IPS-18c (cell line): ENCODE measurements at regions not wholly inside any gene's neighbourhood (a gene's known extent, or its start where the extent isn't known, plus 50 kb on each side); places are given as distances from the start of the nearest gene placed in this dataset.
"Not testable (repeated sequence)": the region's sequence is repeated elsewhere in the genome, so short reads cannot be mapped to it uniquely, and the experiment has no call there.

Experiments used
- H3K4me3 ChIP-seq: 2 replicates; pipeline ENCODE4 v1.7.0; 2013; ENCODE audit warnings: low read depth, mild to moderate bottlenecking, low read length, moderate library complexity; ENCODE audit not compliant: insufficient read depth
- H3K9me3 ChIP-seq: one replicate; pipeline ENCODE4 v1.6.1; 2013; ENCODE audit warnings: mild to moderate bottlenecking, low read length, moderate library complexity; ENCODE audit not compliant: control insufficient read depth, insufficient read depth

- Histone ChIP-seq H3K9me3 (no peaks in the 10 kb centered on the region), H3K4me3 (no peak overlapping the region)
Measured at GRCh38 chr15:81888748-81889484, 156.9 kb downstream of the MEX3B start.

GRCh38 chr15:81887912-81888311 is 157.9 kb downstream of the MEX3B start:
- H3K4me3 ChIP-seq, result no peak overlapping the region
- no peaks in the 10 kb centered on the region for H3K9me3 ChIP-seq

GRCh38 chr15:81887188-81887587 is 158.6 kb downstream of the MEX3B start:
- not testable (repeated sequence) for H3K9me3 ChIP-seq

DNA sequence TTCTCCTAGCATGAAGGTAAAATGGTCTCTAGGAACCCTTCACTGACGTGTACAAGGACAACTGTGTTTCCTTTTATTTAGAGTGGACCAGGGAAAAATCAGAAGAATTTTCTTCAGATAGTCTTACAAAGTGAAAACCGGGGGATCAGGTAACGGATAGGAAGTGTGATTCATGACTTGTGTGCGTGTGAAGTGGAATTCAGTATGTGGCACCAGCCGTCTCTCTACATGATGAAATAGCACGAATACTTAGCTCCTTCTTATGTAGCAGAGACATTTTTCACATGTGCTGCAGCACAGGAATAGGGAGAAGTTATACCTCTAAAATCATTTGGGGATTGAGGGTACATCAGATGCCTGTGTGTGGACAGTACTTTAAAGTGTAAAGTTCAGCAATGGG is 159.2 kb downstream of the MEX3B start:
- Histone ChIP-seq H3K9me3 (no peaks in the 10 kb centered on the region), H3K4me3 (no peak overlapping the region)

More at GRCh38 chr15:81887188-81887587, 158.6 kb downstream of the MEX3B start:
- not testable (repeated sequence) for H3K4me3 ChIP-seq

- no peaks in the 10 kb centered on the region for H3K9me3 ChIP-seq
- H3K4me3 ChIP-seq, result no peak overlapping the region
Measured at GRCh38 chr15:81886080-81886479, 159.7 kb downstream of the MEX3B start.

- Histone ChIP-seq H3K4me3 (no peak overlapping the region), H3K9me3 (no peaks in the 10 kb centered on the region)
Measured at GRCh38 chr15:81885135-81885534, 160.7 kb downstream of the MEX3B start.

- Histone ChIP-seq H3K4me3 (no peak overlapping the region), H3K9me3 (no peaks in the 10 kb centered on the region)
Measured at GRCh38 chr15:81882504-81882903, 163.3 kb downstream of the MEX3B start.

DNA sequence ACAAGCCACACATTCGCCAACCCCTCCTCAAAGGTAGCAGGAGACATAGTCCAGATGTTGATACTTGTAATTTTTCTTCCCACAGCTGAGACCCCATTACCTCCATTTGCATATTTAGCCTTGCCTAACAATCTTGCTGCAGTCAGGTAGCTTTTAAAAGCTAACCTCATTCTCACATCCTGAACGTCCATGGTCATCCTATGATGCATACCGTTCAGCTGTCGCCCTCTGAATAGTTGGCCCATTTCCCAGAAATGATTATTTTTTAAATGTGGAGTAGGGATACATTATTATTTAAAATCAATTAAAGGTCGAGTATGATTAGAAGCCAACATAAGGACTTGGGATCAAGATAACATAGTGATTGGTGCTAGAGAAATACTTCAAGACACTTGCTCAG is 165.0 kb downstream of the MEX3B start:
- H3K4me3 ChIP-seq, result no peak overlapping the region
- H3K9me3 ChIP-seq, result no peaks in the 10 kb centered on the region

DNA sequence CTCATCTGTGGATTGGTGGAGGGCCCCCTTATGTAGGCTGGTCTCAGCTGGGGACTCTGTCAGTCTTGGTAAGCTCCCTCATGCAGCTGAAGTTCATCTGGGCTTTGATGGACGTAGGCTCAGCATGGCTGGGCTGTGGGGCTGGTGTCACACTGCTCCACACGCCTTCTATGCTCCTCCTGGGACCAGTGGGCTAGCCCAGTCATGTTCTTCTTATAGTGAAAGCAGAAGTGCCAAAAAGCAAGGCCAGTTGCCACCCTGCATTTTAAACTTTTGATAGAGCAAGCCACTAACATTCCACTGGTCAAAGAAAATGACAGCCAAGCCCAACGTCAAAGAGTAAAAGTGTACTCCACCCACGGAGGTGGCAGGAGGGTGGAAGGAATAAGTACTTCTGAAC is 165.5 kb downstream of the MEX3B start:
- H3K4me3 ChIP-seq, result no peak overlapping the region
- H3K9me3 ChIP-seq, result no peaks in the 10 kb centered on the region

DNA sequence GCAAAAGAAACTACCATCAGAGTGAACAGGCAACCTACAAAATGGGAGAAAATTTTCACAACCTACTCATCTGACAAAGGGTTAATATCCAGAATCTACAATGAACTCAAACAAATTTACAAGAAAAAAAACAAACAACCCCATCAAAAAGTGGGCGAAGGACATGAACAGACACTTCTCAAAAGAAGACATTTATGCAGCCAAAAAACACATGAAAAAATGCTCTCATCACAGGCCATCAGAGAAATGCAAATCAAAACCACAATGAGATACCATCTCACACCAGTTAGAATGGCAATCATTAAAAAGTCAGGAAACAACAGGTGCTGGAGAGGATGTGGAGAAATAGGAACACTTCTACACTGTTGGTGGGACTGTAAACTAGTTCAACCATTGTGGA is 170.1 kb downstream of the MEX3B start:
- H3K4me3 ChIP-seq, H3K9me3 ChIP-seq: not testable (repeated sequence)

GRCh38 chr15:81870746-81871106 is 175.1 kb downstream of the MEX3B start:
- peak overlapping the region; percentile 38; the same call in 1 of the 2 replicates for H3K4me3 ChIP-seq
- H3K9me3 ChIP-seq, result not testable (repeated sequence)

DNA sequence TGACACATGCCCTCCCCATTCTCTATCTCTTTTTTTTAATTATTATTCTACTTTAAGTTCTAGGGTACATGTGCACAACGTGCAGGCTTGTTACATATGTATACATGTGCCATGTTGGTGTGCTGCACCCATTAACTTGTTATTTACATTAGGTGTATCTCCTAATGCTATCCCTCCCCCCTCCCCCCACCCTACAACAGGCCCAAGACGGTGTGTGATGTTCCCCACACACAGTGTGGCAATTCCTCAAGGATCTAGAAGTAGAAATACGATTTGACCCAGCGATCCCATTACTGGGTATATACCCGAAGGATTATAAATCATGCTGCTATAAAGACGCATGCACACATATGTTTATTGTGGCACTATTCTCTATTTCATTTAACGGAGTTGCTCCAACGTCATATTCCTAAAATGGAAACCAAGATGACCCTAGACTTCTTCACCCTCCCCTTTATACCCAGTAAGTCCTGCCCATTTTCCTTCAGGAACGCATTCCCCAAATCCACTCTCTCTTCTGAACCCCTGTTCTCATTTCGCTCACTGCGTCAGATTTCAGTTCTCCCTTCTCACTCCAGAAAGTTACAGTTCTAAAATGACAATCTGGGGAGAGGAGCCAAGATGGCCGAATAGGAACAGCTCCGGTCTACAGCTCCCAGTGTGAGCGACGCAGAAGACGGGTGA is 175.6 kb downstream of the MEX3B start:
- peak overlapping the region; percentile 38 for H3K4me3 ChIP-seq

DNA sequence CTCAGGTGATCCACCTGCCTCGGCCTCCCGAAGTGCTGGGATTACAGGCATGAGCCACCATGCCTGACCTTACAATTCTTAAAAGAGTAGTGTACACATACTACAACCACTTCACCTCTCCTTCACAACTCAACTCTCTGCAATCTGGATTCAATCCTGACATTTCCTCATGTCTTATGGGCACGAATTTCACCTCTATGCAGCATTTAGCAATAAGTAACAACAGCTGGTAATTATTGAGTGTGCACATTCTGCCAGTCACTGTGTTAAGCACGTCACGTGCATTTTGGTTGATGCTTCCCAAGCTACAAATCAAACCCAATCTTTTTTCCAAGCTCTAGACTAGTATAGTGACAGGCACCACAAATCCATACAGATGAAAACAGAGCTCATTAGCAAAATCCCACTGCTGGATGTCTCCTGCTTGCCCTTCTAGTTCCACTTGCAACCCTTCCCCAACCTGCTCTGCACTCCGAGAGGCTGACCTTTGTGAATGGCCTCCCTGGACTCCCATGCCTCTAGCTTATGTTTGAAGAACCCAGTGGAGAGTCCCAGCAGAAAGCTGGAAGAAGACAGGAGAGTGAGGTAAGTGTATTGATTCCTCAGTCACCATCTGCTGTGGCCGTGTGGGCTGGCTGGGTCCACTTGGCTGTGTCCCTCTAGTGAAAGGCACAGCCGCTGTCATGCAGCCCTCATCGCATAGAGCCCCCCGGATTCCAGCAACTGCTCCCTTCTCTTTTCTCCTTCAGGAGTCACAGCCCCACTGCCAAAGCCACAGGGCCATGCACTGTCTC is 176.5 kb downstream of the MEX3B start:
- Histone ChIP-seq H3K9me3 (peaks cover 2% of the 10 kb centered on the region), H3K4me3 (no peak overlapping the region; the same call in 1 of the 2 replicates)

More for the DNA sequence above, 175.6 kb downstream of the MEX3B start:
- H3K9me3 ChIP-seq, result not testable (repeated sequence)

- no peak overlapping the region for H3K4me3 ChIP-seq
Measured at GRCh38 chr15:81865850-81866537, 179.8 kb downstream of the MEX3B start.

DNA sequence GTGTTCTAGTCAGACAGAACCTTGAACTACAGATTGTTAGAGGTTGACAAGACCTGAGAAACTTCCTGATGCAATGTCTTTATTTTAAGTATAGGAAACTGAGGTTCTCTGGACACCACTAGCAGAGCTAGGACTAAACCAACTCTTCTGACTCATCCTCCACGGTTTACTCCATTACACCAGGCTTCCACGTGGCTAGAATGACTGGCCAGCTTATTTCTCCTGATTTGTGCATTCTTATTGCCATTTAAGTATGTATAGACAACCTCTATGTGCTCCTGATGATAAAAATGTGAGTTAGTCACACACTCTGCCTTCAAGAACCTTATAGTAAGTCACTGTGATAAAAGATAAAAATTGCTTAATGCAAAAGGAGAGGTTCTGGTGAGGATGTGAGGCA is 182.7 kb downstream of the MEX3B start:
- peaks cover 2% of the 10 kb centered on the region for H3K9me3 ChIP-seq
- H3K4me3 ChIP-seq, result no peak overlapping the region

More at GRCh38 chr15:81865850-81866537, 179.8 kb downstream of the MEX3B start:
- peaks cover 2% of the 10 kb centered on the region for H3K9me3 ChIP-seq

DNA sequence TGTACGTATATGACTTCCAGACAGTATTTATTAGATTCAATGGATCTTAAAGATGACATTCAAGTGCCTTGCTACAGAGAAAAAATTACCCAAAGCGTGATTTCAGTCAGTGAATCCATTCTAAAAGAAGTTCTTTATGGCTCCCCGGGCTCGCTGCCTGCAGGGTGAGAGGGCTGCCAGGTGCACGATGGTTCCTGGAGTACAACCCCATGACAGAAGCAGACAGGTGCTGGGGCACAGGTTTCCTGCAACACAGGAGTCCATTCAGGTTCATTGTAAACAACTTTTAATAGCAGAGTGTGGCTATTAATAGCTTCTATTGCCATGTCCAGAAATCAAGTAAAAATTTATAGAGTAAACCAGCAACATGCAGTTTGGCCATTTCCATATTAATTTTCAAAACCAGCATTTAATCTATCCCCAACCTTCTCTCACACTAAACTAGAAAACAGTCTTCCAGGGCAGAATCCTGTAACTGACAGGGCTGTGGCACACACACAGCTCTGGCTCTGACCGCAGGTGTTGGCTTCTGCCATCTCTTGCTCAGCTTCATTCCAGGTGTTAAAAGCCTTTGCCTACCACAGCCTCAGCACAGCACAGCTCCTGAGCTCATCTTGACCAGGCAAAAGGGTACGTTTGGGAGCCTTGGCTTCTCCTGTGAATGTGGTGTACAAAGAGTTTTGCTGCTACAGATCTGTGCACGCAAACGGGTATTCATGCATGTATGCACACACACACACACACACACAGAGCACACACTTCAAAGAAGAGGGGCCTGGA is 185.9 kb downstream of the MEX3B start:
- no peak overlapping the region for H3K4me3 ChIP-seq
- H3K9me3 ChIP-seq, result no peaks in the 10 kb centered on the region

DNA sequence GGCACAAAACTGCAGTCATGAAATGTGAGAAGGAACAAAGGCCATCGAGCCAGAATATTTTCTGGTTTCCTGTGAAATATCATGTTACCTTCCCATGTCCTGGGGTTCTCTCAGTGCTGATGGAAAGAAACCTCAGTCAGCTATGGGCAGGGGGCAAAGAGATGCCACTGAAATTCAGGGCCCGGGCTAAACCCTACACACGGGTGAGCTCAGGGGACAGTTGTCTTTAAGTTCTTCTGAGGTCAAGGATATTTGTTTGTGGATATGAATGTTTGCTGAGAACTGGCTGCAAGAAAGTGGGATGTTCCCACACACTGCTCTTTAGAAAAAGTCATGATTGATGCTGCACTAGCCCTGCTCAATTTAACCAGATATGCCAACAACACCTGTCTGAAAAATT is 187.2 kb downstream of the MEX3B start:
- H3K9me3 ChIP-seq, result no peaks in the 10 kb centered on the region
- no peak overlapping the region for H3K4me3 ChIP-seq
